Prostate gland (tissue), 2 donors: ENCODE measurements at regions not wholly inside any gene's neighbourhood (a gene's known extent, or its start where the extent isn't known, plus 50 kb on each side); places are given as distances from the start of the nearest gene placed in this dataset.

Experiments
- POLR2AphosphoS5 ChIP-seq: sonication (generic); formaldehyde crosslinking; IDR thresholded peaks from one replicate; pipeline ENCODE4 v1.6.1; 2017; ENCODE audit warnings: antibody characterized with exemption
- TF ChIP-seq, protein P1 (sequence below), 4 experiments: fragments of 200-600 bp in 2 of 4; fragments of 450-650 bp in 2 of 4; sonication (generic) in 2 of 4; IDR thresholded peaks; 1 replicate in 3 of 4; 2 replicates in 1 of 4; pipeline ENCODE4 v1.5.1; 2016 to 2019; ENCODE audit warnings: antibody characterized with exemption in 4 of 4, mild to moderate bottlenecking in 2 of 4, moderate library complexity in 2 of 4

DNA sequence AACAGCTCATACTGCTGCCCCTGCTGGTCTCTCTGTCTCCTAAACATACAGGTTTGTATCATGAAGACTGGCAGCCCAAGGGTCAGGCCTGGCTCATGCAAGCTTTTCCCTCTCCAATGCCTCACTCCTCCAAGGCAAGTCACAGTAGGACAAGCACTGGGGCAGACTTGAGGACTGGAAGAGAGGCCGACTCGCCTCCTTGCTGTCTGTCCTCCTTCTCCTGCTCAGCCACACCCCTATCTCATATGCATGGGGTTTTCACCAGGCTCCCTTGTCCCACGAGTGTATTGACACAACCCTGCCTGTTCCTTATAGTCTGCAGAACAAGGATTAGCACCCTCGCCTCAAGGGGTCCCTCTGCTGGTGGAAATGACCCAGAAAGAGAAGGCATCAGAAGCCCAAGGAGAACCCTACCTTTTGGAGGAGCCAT lies 223.7 kb downstream of the SOX11 start:
- TF ChIP-seq, protein P1, sequence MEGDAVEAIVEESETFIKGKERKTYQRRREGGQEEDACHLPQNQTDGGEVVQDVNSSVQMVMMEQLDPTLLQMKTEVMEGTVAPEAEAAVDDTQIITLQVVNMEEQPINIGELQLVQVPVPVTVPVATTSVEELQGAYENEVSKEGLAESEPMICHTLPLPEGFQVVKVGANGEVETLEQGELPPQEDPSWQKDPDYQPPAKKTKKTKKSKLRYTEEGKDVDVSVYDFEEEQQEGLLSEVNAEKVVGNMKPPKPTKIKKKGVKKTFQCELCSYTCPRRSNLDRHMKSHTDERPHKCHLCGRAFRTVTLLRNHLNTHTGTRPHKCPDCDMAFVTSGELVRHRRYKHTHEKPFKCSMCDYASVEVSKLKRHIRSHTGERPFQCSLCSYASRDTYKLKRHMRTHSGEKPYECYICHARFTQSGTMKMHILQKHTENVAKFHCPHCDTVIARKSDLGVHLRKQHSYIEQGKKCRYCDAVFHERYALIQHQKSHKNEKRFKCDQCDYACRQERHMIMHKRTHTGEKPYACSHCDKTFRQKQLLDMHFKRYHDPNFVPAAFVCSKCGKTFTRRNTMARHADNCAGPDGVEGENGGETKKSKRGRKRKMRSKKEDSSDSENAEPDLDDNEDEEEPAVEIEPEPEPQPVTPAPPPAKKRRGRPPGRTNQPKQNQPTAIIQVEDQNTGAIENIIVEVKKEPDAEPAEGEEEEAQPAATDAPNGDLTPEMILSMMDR (IDR thresholded peaks at IDR 0.05), result peak in 2 of 4 experiments; percentile 22 to 24
- TF ChIP-seq POLR2AphosphoS5, result no peak
